ENCODE measurements at regions not wholly inside any gene's neighbourhood (a gene's known extent, or its start where the extent isn't known, plus 50 kb on each side); places are given as distances from the start of the nearest gene placed in this dataset.
A peak's percentile ranks its signal among the peaks of the same experiment; 100 is the strongest.

- Histone ChIP-seq H3K27me3 (ENCODE audit: low read depth, low read length) (no peaks in the 10 kb centered on the region), H3K4me3 (ENCODE audit: low read depth in 1 of 2, low read length in 2 of 2) (no peak overlapping the region), H3K36me3 (ENCODE audit: control insufficient read depth in 1 of 2, insufficient read depth in 2 of 2, low read length in 2 of 2) (no peaks in the 10 kb centered on the region), H3K9me3 (ENCODE audit: control insufficient read depth in 1 of 2, low read length in 2 of 2) (no peaks in the 10 kb centered on the region), H3K27ac (ENCODE audit: low read length) (no peak overlapping the region), H3K4me1 (ENCODE audit: control insufficient read depth in 1 of 2, insufficient read depth in 2 of 2, low read length in 2 of 2) (peaks cover 4 to 14% of the 10 kb centered on the region in 2 donors)
These were observed 460.4 kb upstream of the RGS6 start for GRCh38 chr14:71471634-71472355.

GRCh38 chr14:71472356-71473340, 459.6 kb upstream of the RGS6 start:
- Histone ChIP-seq H3K4me1 (ENCODE audit: control insufficient read depth in 1 of 2, insufficient read depth in 2 of 2, low read length in 2 of 2) (peaks cover 4 to 14% of the 10 kb centered on the region in 2 donors), H3K27ac (ENCODE audit: low read length) (no peak overlapping the region), H3K36me3 (ENCODE audit: control insufficient read depth in 1 of 2, insufficient read depth in 2 of 2, low read length in 2 of 2) (no peaks in the 10 kb centered on the region)

DNA sequence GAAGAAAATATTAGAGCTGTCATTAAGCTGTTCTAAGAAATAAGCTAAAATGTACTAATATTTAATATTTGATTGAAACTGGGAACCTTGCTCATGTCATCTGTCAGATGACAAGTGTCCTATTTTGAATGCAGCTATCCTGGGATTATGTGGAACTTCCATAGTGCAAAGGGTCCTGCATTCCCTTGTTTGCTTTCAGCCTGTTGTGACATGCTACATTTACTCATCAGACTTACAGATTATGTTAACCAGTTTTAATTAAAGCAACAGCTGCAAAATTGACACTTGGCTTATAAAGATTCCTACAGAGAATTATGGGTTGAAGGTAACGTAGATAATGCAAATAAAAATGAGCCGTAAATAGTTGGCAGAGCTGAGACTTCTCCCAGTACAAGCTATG, 458.4 kb upstream of the RGS6 start:
- Histone ChIP-seq H3K9me3 (ENCODE audit: control insufficient read depth in 1 of 2, low read length in 2 of 2) (no peaks in the 10 kb centered on the region), H3K4me1 (ENCODE audit: control insufficient read depth in 1 of 2, insufficient read depth in 2 of 2, low read length in 2 of 2) (peaks cover 4 to 14% of the 10 kb centered on the region in 2 donors), H3K4me3 (ENCODE audit: low read depth in 1 of 2, low read length in 2 of 2) (no peak overlapping the region)

More at GRCh38 chr14:71472356-71473340, 459.6 kb upstream of the RGS6 start:
- Histone ChIP-seq H3K9me3 (ENCODE audit: control insufficient read depth in 1 of 2, low read length in 2 of 2) (no peaks in the 10 kb centered on the region), H3K27me3 (ENCODE audit: low read depth, low read length) (no peaks in the 10 kb centered on the region), H3K4me3 (ENCODE audit: low read depth in 1 of 2, low read length in 2 of 2) (no peak overlapping the region)

DNA sequence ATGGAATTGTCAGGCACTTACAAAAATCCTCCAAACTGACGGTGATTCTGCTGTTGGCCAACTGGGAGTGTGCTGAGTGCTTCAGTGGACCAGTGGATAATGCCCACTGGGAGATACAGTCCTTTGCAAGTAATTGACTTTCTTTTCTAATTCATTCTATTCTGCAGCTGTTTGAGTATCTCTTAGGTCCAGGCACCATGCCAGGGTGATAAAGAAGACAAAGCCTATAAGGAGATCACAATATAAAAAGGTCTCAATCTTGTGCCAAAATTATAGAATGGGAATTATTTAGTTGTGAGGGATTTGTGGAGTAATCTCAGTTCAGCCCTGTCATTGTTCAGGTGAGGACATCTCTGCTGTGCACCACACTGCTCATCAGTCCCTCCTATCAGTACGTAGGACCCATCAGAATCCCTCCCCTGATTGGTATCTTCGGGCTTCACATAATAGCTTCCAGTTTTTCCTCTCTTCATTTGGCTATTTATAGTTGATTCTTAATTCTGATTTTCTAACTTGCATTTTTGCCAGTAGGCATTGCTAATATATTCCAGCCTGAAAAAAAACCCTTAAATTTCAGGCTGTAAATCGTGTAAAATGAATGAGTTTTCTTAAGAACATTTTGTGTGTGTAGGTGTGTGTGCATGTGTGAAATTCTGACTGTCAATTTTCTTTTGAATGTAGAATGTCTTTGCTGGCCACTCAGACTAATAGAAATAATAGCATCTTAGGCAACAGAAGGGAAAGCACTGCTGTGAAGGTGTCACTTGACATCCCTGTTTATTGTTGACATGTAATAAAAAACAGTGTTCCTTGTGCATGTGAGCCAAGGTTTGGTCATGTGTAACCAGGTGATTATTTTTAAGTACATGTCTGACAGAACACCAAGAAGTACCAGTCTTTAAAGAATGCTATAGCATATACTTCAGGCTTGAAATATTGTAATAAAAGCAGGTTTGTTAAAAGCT, 457.6 kb upstream of the RGS6 start:
- Histone ChIP-seq H3K36me3 (ENCODE audit: control insufficient read depth in 1 of 2, insufficient read depth in 2 of 2, low read length in 2 of 2) (no peaks in the 10 kb centered on the region), H3K4me3 (ENCODE audit: low read depth in 1 of 2, low read length in 2 of 2) (no peak overlapping the region), H3K27ac (ENCODE audit: low read length) (no peak overlapping the region), H3K27me3 (ENCODE audit: low read depth, low read length) (no peaks in the 10 kb centered on the region), H3K9me3 (ENCODE audit: control insufficient read depth in 1 of 2, low read length in 2 of 2) (no peaks in the 10 kb centered on the region), H3K4me1 (ENCODE audit: control insufficient read depth in 1 of 2, insufficient read depth in 2 of 2, low read length in 2 of 2) (peaks cover 4 to 14% of the 10 kb centered on the region in 2 donors)

More for the DNA sequence above, 458.4 kb upstream of the RGS6 start:
- no peak overlapping the region for H3K27ac ChIP-seq (ENCODE audit: low read length)
- H3K27me3 ChIP-seq (ENCODE audit: low read depth, low read length), result no peaks in the 10 kb centered on the region
- no peaks in the 10 kb centered on the region for H3K36me3 ChIP-seq (ENCODE audit: control insufficient read depth in 1 of 2, insufficient read depth in 2 of 2, low read length in 2 of 2)

DNA sequence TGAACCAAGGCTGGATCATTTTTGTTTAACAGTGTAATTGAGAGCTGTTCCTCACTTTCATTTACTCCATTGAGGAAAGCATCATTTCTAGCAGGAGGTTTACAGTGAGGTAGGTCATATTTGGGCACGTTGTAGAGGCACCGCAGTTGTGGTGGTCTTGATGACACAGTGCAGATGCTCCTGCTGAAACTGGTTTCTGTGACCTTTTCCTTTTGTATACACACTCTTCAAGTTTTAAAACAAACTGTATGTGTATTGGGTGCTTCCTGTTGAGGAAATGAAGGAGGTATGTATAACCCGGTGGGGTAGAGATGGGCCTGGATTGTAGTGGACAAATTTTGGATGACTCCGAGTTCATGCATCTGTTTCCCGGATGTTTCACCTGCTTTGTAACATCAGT, 456.3 kb upstream of the RGS6 start:
- Histone ChIP-seq H3K4me3 (ENCODE audit: low read depth in 1 of 2, low read length in 2 of 2) (no peak overlapping the region), H3K27me3 (ENCODE audit: low read depth, low read length) (no peaks in the 10 kb centered on the region), H3K4me1 (ENCODE audit: control insufficient read depth in 1 of 2, insufficient read depth in 2 of 2, low read length in 2 of 2) (peaks cover 4 to 14% of the 10 kb centered on the region in 2 donors), H3K27ac (ENCODE audit: low read length) (no peak overlapping the region), H3K9me3 (ENCODE audit: control insufficient read depth in 1 of 2, low read length in 2 of 2) (no peaks in the 10 kb centered on the region), H3K36me3 (ENCODE audit: control insufficient read depth in 1 of 2, insufficient read depth in 2 of 2, low read length in 2 of 2) (no peaks in the 10 kb centered on the region)

GRCh38 chr14:71478542-71478941, 453.7 kb upstream of the RGS6 start:
- Histone ChIP-seq H3K4me3 (ENCODE audit: low read depth in 1 of 2, low read length in 2 of 2) (no peak overlapping the region), H3K27ac (ENCODE audit: low read length) (peak overlapping the region; percentile 26)

DNA sequence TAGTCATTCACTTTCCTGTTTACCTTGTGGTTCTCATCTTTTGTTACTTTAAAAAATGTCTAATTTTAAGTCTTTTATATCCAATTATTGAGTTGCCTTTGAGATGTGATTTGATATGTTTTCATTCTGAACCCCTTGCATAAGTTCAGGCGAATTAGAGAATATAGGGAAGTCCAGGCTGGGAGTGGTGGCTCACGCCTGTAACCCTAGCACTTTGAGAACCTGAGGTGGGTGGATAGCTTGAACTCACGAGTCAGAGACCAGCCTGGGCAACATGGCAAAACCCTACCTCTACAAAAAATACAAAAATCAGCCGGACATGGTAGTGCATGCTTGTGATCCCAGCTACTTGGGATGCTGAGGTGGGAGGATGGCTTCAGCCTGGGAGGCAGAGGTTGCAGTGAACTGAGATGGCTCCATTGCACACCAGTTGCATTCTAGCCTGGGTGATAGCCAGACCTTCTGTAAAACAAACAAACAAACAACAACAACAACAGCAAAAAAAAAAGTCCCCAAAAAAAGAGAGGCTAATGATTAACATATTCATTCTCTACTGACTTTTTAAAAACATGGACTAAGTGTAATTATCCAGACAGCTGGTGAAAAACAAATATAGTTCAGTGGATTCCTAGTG, 451.1 kb upstream of the RGS6 start:
- Histone ChIP-seq H3K4me3 (ENCODE audit: low read depth in 1 of 2, low read length in 2 of 2) (no peak overlapping the region), H3K27ac (ENCODE audit: low read length) (no peak overlapping the region), H3K9me3 (ENCODE audit: control insufficient read depth in 1 of 2, low read length in 2 of 2) (no peaks in the 10 kb centered on the region), H3K36me3 (ENCODE audit: control insufficient read depth in 1 of 2, insufficient read depth in 2 of 2, low read length in 2 of 2) (no peaks in the 10 kb centered on the region), H3K27me3 (ENCODE audit: low read depth, low read length) (no peaks in the 10 kb centered on the region), H3K4me1 (ENCODE audit: control insufficient read depth in 1 of 2, insufficient read depth in 2 of 2, low read length in 2 of 2) (no peaks in the 10 kb centered on the region)

More at GRCh38 chr14:71478542-71478941, 453.7 kb upstream of the RGS6 start:
- Histone ChIP-seq H3K9me3 (ENCODE audit: control insufficient read depth in 1 of 2, low read length in 2 of 2) (no peaks in the 10 kb centered on the region), H3K4me1 (ENCODE audit: control insufficient read depth in 1 of 2, insufficient read depth in 2 of 2, low read length in 2 of 2) (peaks cover 4 to 14% of the 10 kb centered on the region in 2 donors), H3K27me3 (ENCODE audit: low read depth, low read length) (no peaks in the 10 kb centered on the region), H3K36me3 (ENCODE audit: control insufficient read depth in 1 of 2, insufficient read depth in 2 of 2, low read length in 2 of 2) (no peaks in the 10 kb centered on the region)

- no peaks in the 10 kb centered on the region for H3K36me3 ChIP-seq (ENCODE audit: control insufficient read depth in 1 of 2, insufficient read depth in 2 of 2, low read length in 2 of 2)
- H3K27ac ChIP-seq (ENCODE audit: low read length), result no peak overlapping the region
- peaks cover 0 to under 1% of the 10 kb centered on the region in 2 donors for H3K4me1 ChIP-seq (ENCODE audit: control insufficient read depth in 1 of 2, insufficient read depth in 2 of 2, low read length in 2 of 2)
- H3K4me3 ChIP-seq (ENCODE audit: low read depth in 1 of 2, low read length in 2 of 2), result no peak overlapping the region
- no peaks in the 10 kb centered on the region for H3K9me3 ChIP-seq (ENCODE audit: control insufficient read depth in 1 of 2, low read length in 2 of 2)
- no peaks in the 10 kb centered on the region for H3K27me3 ChIP-seq (ENCODE audit: low read depth, low read length)
These were observed 449.6 kb upstream of the RGS6 start for GRCh38 chr14:71482671-71483070.

DNA sequence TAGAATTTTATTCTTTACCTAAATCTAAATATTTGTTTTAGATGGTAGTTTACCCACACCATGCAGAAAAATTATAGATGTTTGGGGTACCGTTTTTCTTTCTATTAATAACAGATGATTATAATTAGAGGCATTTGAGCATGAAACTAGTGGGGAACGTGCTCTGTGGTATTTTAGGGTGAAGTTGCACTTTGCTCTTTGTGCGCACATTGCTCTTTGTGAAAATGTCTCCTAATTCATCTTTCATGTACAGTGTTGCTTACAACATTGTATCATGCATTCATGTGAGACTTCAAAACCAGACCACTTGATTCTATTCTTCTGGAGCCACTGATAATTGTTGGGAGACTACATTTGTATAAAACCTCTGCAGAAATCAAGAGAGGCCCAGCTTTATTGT, 449.1 kb upstream of the RGS6 start:
- H3K27ac ChIP-seq (ENCODE audit: low read length), result no peak overlapping the region
- peaks cover 0 to 4% of the 10 kb centered on the region in 2 donors for H3K4me1 ChIP-seq (ENCODE audit: control insufficient read depth in 1 of 2, insufficient read depth in 2 of 2, low read length in 2 of 2)
- H3K4me3 ChIP-seq (ENCODE audit: low read depth in 1 of 2, low read length in 2 of 2), result no peak overlapping the region
- H3K27me3 ChIP-seq (ENCODE audit: low read depth, low read length), result no peaks in the 10 kb centered on the region
- H3K9me3 ChIP-seq (ENCODE audit: control insufficient read depth in 1 of 2, low read length in 2 of 2), result no peaks in the 10 kb centered on the region
- no peaks in the 10 kb centered on the region for H3K36me3 ChIP-seq (ENCODE audit: control insufficient read depth in 1 of 2, insufficient read depth in 2 of 2, low read length in 2 of 2)

DNA sequence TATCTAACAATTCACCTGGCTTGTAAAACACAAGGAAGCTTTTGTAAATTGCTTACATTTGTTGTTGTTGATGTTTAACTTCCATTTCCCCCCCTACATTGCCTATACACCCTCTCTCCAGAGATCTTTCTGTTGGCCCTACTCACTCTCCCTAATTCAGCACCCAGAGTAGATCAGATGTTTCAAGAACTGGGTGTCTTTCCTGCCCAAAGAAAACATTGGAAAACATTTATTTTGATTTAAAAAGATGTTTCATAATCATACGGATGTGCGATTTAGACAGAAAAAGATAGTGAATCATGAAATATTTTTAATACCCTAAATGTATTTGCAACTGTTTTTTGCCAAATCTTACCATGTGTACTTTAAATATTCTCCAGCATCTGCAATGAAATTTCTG, 446.4 kb upstream of the RGS6 start:
- no peaks in the 10 kb centered on the region for H3K27me3 ChIP-seq (ENCODE audit: low read depth, low read length)
- peaks cover 8 to 11% of the 10 kb centered on the region in 2 donors for H3K4me1 ChIP-seq (ENCODE audit: control insufficient read depth in 1 of 2, insufficient read depth in 2 of 2, low read length in 2 of 2)
- H3K4me3 ChIP-seq (ENCODE audit: low read depth in 1 of 2, low read length in 2 of 2), result no peak overlapping the region
- no peak overlapping the region for H3K27ac ChIP-seq (ENCODE audit: low read length)
- H3K9me3 ChIP-seq (ENCODE audit: control insufficient read depth in 1 of 2, low read length in 2 of 2), result no peaks in the 10 kb centered on the region
- H3K36me3 ChIP-seq (ENCODE audit: control insufficient read depth in 1 of 2, insufficient read depth in 2 of 2, low read length in 2 of 2), result no peaks in the 10 kb centered on the region
